K562 (cell line): ENCODE measurements at regions not wholly inside any gene's neighbourhood (a gene's known extent, or its start where the extent isn't known, plus 50 kb on each side); places are given as distances from the start of the nearest gene placed in this dataset.

Experiments
- ATAC-seq: fragments of 200-7000 bp; cut with Tn5 transposase; 3 replicates; pipeline ENCODE4 v1.9.1; 2020; ENCODE audit warnings: moderate library complexity
- BruUV-seq: library from RNA; stranded (reverse); fragments of 400-500 nt; replicated peaks from 2 replicates; lab custom pipeline; 2021; lab: Mats Ljungman, UMichigan
- CTCF ChIA-PET: fragments of 300-600 bp; formaldehyde crosslinking; extraction: SDS; loops from one replicate; lab custom pipeline; 2021; ENCODE audit warnings: low intra/inter-chr PET ratio; lab: Yijun Ruan, JAX
- POLR2A ChIA-PET: fragments of 300-600, 350-650 bp; sonication (Branson Sonifier 250); formaldehyde crosslinking; extraction: SDS; loops from one replicate; lab custom pipeline; 2021; ENCODE audit warnings: antibody characterized with exemption, inconsistent platforms; lab: Yijun Ruan, JAX
- DNase-seq, 4 experiments: peaks; one replicate each; pipeline versions ENCODE4 v3.0.0 to v3.0.0-alpha.2; 2011 to 2018; ENCODE audit warnings: low spot score in 3 of 4, mixed read lengths in 3 of 4; ENCODE audit errors: extremely low read depth in 1 of 4
- FAIRE-seq: peaks from 2 replicates; lab custom pipeline; 2011; peaks lifted over from hg19 to GRCh38; lab: Jason Lieb, UNC
- H2AFZ ChIP-seq: 2 replicates; pipeline ENCODE4 v1.6.0; 2011; ENCODE audit warnings: low read depth, low read length, control low read depth, inconsistent platforms
- H3K27ac ChIP-seq: fragments of 200-600 bp; 3 replicates; pipeline ENCODE4 v1.8.0; 2011; ENCODE audit warnings: low read depth, mild to moderate bottlenecking, control low read depth, inconsistent platforms, low read length, moderate library complexity, mixed read lengths; ENCODE audit errors: extremely low read depth
- H3K27me3 ChIP-seq, 2 experiments: fragments of 300-600 bp in 1 of 2; 2 replicates in 1 of 2; 3 replicates in 1 of 2; pipeline versions ENCODE4 v1.6.0 to v1.8.0; 2011; ENCODE audit warnings: inconsistent platforms in 2 of 2, low read length in 2 of 2, mild to moderate bottlenecking in 1 of 2, mixed read lengths in 1 of 2, moderate library complexity in 1 of 2; ENCODE audit not compliant: control insufficient read depth in 2 of 2, insufficient read depth in 2 of 2
- H3K36me3 ChIP-seq: fragments of 300-600 bp; 3 replicates; pipeline ENCODE4 v1.8.0; 2011; ENCODE audit warnings: mild to moderate bottlenecking, low read length, inconsistent platforms; ENCODE audit not compliant: control insufficient read depth, insufficient read depth
- H3K4me1 ChIP-seq, 2 experiments: fragments of 200-600 bp in 1 of 2; replicated peaks in 1 of 2; 2 replicates in 1 of 2; 3 replicates in 1 of 2; pipeline versions ENCODE4 v1.5.1 to v1.8.0; 2011; ENCODE audit warnings: inconsistent platforms in 2 of 2, low read length in 2 of 2, mild to moderate bottlenecking in 1 of 2, mixed read lengths in 1 of 2, moderate library complexity in 1 of 2; ENCODE audit not compliant: control insufficient read depth in 2 of 2, insufficient read depth in 2 of 2
- H3K4me2 ChIP-seq: 2 replicates; pipeline ENCODE4 v1.6.1; 2011; ENCODE audit warnings: low read length, control low read depth, inconsistent platforms, mixed read lengths; ENCODE audit not compliant: insufficient read depth
- H3K4me3 ChIP-seq: fragments of 200-600 bp; sonication (generic), shearing (Covaris generic); 2 replicates; pipeline ENCODE4 v1.5.1; 2016; ENCODE audit warnings: control low read depth, inconsistent platforms
- H3K79me2 ChIP-seq: fragments of 200-600 bp; 3 replicates; pipeline ENCODE4 v1.8.0; 2011; ENCODE audit warnings: low read length, inconsistent platforms; ENCODE audit not compliant: control insufficient read depth, insufficient read depth
- H3K9ac ChIP-seq, 2 experiments: 2 replicates each; pipeline versions ENCODE4 v1.6.0 to v1.6.1; 2011; ENCODE audit warnings: low read depth in 2 of 2, low read length in 2 of 2, control low read depth in 1 of 2, inconsistent platforms in 1 of 2, mild to moderate bottlenecking in 1 of 2, mixed read lengths in 1 of 2; ENCODE audit not compliant: insufficient read depth in 1 of 2
- H3K9me1 ChIP-seq: one replicate; pipeline ENCODE4 v1.6.0; 2011; ENCODE audit warnings: inconsistent platforms, mild to moderate bottlenecking, low read length, moderate library complexity; ENCODE audit not compliant: control insufficient read depth, insufficient read depth
- H3K9me3 ChIP-seq: replicated peaks from 2 replicates; pipeline ENCODE4 v1.5.1; 2011; ENCODE audit warnings: low read depth, low read length, inconsistent platforms; ENCODE audit not compliant: control insufficient read depth, insufficient read depth
- H4K20me1 ChIP-seq: replicated peaks from 2 replicates; pipeline ENCODE4 v1.6.1; 2011; ENCODE audit warnings: low read length, inconsistent platforms, mixed read lengths; ENCODE audit not compliant: control insufficient read depth, insufficient read depth
- ASH1L ChIP-seq: fragments of 450-650 bp; IDR thresholded peaks from 2 replicates; pipeline ENCODE4 v1.6.1; 2018; ENCODE audit warnings: borderline replicate concordance, mild to moderate bottlenecking, low read depth; ENCODE audit not compliant: partially characterized antibody
- BCOR ChIP-seq: fragments of 450-650 bp; IDR thresholded peaks from 2 replicates; pipeline ENCODE4 v1.6.1; 2016
- CREBBP ChIP-seq: IDR thresholded peaks from one replicate; pipeline ENCODE4 v1.6.1; 2012; ENCODE audit warnings: low read depth, mild to moderate bottlenecking, control low read depth, inconsistent platforms, low read length
- FOSL1 ChIP-seq: fragments of 200-800 bp; sonication (Bioruptor generic); conservative IDR thresholded peaks from 2 replicates; pipeline ENCODE4 v1.6.1; 2016; ENCODE audit warnings: missing genetic modification characterization, missing compliant biosample characterization
- FUS ChIP-seq: fragments of 200-400 bp; formaldehyde crosslinking; optimal IDR thresholded peaks from 2 replicates; pipeline ENCODE3; 2017; ENCODE audit warnings: low read depth, low read length
- GTF2B ChIP-seq: IDR thresholded peaks from 2 replicates; pipeline ENCODE4 v1.6.1; 2011; ENCODE audit not compliant: insufficient read length; ENCODE audit errors: extremely low read depth
- HINFP ChIP-seq: fragments of 450-650 bp; conservative IDR thresholded peaks from 2 replicates; pipeline ENCODE4 v1.6.1; 2016; ENCODE audit warnings: missing genetic modification characterization, low read depth, mild to moderate bottlenecking, control low read depth, missing compliant biosample characterization
- HNRNPL ChIP-seq: fragments of 200-400 bp; formaldehyde crosslinking; IDR thresholded peaks from 2 replicates; pipeline ENCODE4 v1.6.1; 2017; ENCODE audit warnings: low read depth, mild to moderate bottlenecking, low read length
- MAFG ChIP-seq: fragments of 450-650 bp; conservative IDR thresholded peaks from 2 replicates; pipeline ENCODE4 v1.6.1; 2016; ENCODE audit warnings: missing genetic modification characterization, missing compliant biosample characterization
- MTA2 ChIP-seq: fragments of 450-650 bp; IDR thresholded peaks from 2 replicates; pipeline ENCODE4 v1.6.1; 2016; ENCODE audit warnings: low read depth
- NBN ChIP-seq: fragments of 450-650 bp; IDR thresholded peaks from 2 replicates; pipeline ENCODE4 v1.6.1; 2016; ENCODE audit warnings: low read depth, mild to moderate bottlenecking
- NRF1 ChIP-seq, 2 experiments: fragments of 450-650 bp; IDR thresholded peaks in 1 of 2; conservative IDR thresholded peaks in 1 of 2; 2 replicates each; pipeline ENCODE4 v1.6.1; 2014; ENCODE audit warnings: mild to moderate bottlenecking in 2 of 2
- RNF219 ChIP-seq: fragments of 250-450 bp; sonication (Bioruptor Pico); IDR thresholded peaks from 2 replicates; pipeline ENCODE4 v1.5.0; 2022; ENCODE audit warnings: mild to moderate bottlenecking
- SP1 ChIP-seq: sonication (generic); formaldehyde crosslinking; IDR thresholded peaks from 2 replicates; pipeline ENCODE4 v1.8.1; 2022; ENCODE audit warnings: mild to moderate bottlenecking, missing genetic modification reagents
- ZBTB7A ChIP-seq: IDR thresholded peaks from 2 replicates; pipeline ENCODE4 v1.6.1; 2011; ENCODE audit warnings: low read depth, mild to moderate bottlenecking, low read length, moderate library complexity, borderline replicate concordance; ENCODE audit not compliant: control insufficient read depth
- ZFX ChIP-seq: sonication (generic); formaldehyde crosslinking; IDR thresholded peaks from 2 replicates; pipeline ENCODE4 v1.8.0; 2022; ENCODE audit warnings: mild to moderate bottlenecking, missing genetic modification reagents, moderate library complexity
- ZKSCAN3 ChIP-seq: fragments of 250-450 bp; sonication (Bioruptor Pico); IDR thresholded peaks from 2 replicates; pipeline ENCODE4 v1.4.0; 2020
- ZNF143 ChIP-seq: sonication (generic); formaldehyde crosslinking; IDR thresholded peaks from 2 replicates; pipeline ENCODE4 v1.9.0; 2022; ENCODE audit warnings: mild to moderate bottlenecking, missing genetic modification reagents
- ZNF316 ChIP-seq: fragments of 450-650 bp; IDR thresholded peaks from 2 replicates; pipeline ENCODE4 v1.6.1; 2016
- WGBS: fragments of 100-300 bp; shearing (Covaris generic); methylation state at CpG from one replicate; pipeline ENCODE4 v1.1.6; 2016; ENCODE audit warnings: low coverage, mixed read lengths; ENCODE audit not compliant: insufficient coverage; ENCODE audit errors: missing lambda C conversion rate; 5-methylcytosine and 5-hydroxymethylcytosine counted together
- in situ Hi-C: fragments of 300-500 bp; cut with MboI; formaldehyde crosslinking; loops from 4 replicates; pipeline ENCODE4 v1.15.0; 2018; ENCODE audit warnings: inconsistent platforms, mixed read lengths
- intact Hi-C: fragments of 100-400 bp; cut with micrococcal nuclease; formaldehyde crosslinking; loops from 2 replicates; pipeline ENCODE4 v1.14.2; 2022

- no peak for TF ChIP-seq RNF219
These were observed 60.1 kb upstream of the OGFRL1 start (continued) for GRCh38 chr6:71228461-71229041.

- intact Hi-C loops, result no loop called here
- BruUV-seq, result no TSS peak
- DNase-seq, result no peak
- Histone ChIP-seq H3K36me3 (no peaks in the 10 kb centered on the region), H3K79me2 (no peaks in the 10 kb centered on the region), H3K4me3 (no peak overlapping the region), H3K9ac (no peak overlapping the region), H4K20me1 (no peaks in the 10 kb centered on the region), H3K27me3 (no peaks in the 10 kb centered on the region), H3K4me1 (no peaks in the 10 kb centered on the region), H3K27ac (no peak overlapping the region), H2AFZ (no peak overlapping the region), H3K9me1 (no peaks in the 10 kb centered on the region), H3K4me2 (no peak overlapping the region), H3K9me3 (no peaks in the 10 kb centered on the region)
- no peak for ATAC-seq
- in situ Hi-C loops, result no loop called here
- ChIA-PET POLR2A (interaction anchor here (0.7 kb wide), 1 partner anchor 31 kb away, joined by 3 read pairs; no protein-coding TSS in a partner anchor), CTCF (no interaction called here)
- no peak for FAIRE-seq
- WGBS, result 0% methylated on average over 3 of the region's 3 CpGs
- TF ChIP-seq ZKSCAN3 (no peak), NRF1 (conservative IDR thresholded peaks at IDR 0.05 in 1 of 2, IDR thresholded peaks at IDR 0.05 in 1 of 2) (no peak), ZBTB7A (no peak), GTF2B (no peak), NBN (no peak), ASH1L (no peak), ZFX (CRISPR knock-in tag) (no peak), ZNF143 (CRISPR knock-in tag) (no peak), MAFG (no peak), FUS (no peak), BCOR (no peak), ZNF316 (no peak), SP1 (CRISPR knock-in tag) (no peak), CREBBP (no peak), HINFP (tag) (no peak), FOSL1 (tag) (no peak), HNRNPL (no peak), MTA2 (no peak)
These were observed 59.1 kb upstream of the OGFRL1 start for GRCh38 chr6:71229477-71229876.
